ENCODE measurements at regions not wholly inside any gene's neighbourhood (a gene's known extent, or its start where the extent isn't known, plus 50 kb on each side); places are given as distances from the start of the nearest gene placed in this dataset.

GRCh38 chr16:86928523-86929011 lies 350.2 kb downstream of the FOXL1 start:
- DNase-seq (ENCODE audit: extremely low read depth in 1 of 11, low read depth in 9 of 11, low spot score in 4 of 11) = no peak

- DNase-seq (ENCODE audit: extremely low read depth in 1 of 11, low read depth in 9 of 11, low spot score in 4 of 11) = no peak
These were observed 350.9 kb downstream of the FOXL1 start for GRCh38 chr16:86929057-86929871.

- DNase-seq (ENCODE audit: extremely low read depth in 1 of 11, low read depth in 9 of 11, low spot score in 4 of 11) = no peak
These were observed 351.7 kb downstream of the FOXL1 start for GRCh38 chr16:86930001-86930400.

- DNase-seq (ENCODE audit: extremely low read depth in 1 of 11, low read depth in 9 of 11, low spot score in 4 of 11) = no peak
These were observed 352.5 kb downstream of the FOXL1 start for GRCh38 chr16:86930663-86931373.

- DNase-seq (ENCODE audit: extremely low read depth in 1 of 11, low read depth in 9 of 11, low spot score in 4 of 11) = no peak
These were observed 353.1 kb downstream of the FOXL1 start for GRCh38 chr16:86931410-86931941.

- DNase-seq (ENCODE audit: extremely low read depth in 1 of 11, low read depth in 9 of 11, low spot score in 4 of 11) = no peak
These were observed 354.0 kb downstream of the FOXL1 start for GRCh38 chr16:86932130-86932982.

GRCh38 chr16:86934581-86935375 lies 356.4 kb downstream of the FOXL1 start:
- no peak for DNase-seq (ENCODE audit: extremely low read depth in 1 of 11, low read depth in 9 of 11, low spot score in 4 of 11)

GRCh38 chr16:86939609-86940008 lies 361.3 kb downstream of the FOXL1 start:
- DNase-seq (ENCODE audit: extremely low read depth in 1 of 11, low read depth in 9 of 11, low spot score in 4 of 11) = no peak

GRCh38 chr16:86941731-86942130 lies 363.4 kb downstream of the FOXL1 start:
- DNase-seq (ENCODE audit: extremely low read depth in 1 of 11, low read depth in 9 of 11, low spot score in 4 of 11) = no peak

GRCh38 chr16:86942151-86943051 lies 364.1 kb downstream of the FOXL1 start:
- DNase-seq (ENCODE audit: extremely low read depth in 1 of 11, low read depth in 9 of 11, low spot score in 4 of 11) = no peak

GRCh38 chr16:86945166-86945900 lies 367.0 kb downstream of the FOXL1 start:
- no peak for DNase-seq (ENCODE audit: extremely low read depth in 1 of 11, low read depth in 9 of 11, low spot score in 4 of 11)

GRCh38 chr16:86946396-86946795 lies 368.0 kb downstream of the FOXL1 start:
- no peak for DNase-seq (ENCODE audit: extremely low read depth in 1 of 11, low read depth in 9 of 11, low spot score in 4 of 11)

GRCh38 chr16:86946981-86947380 lies 368.6 kb downstream of the FOXL1 start:
- DNase-seq (ENCODE audit: extremely low read depth in 1 of 11, low read depth in 9 of 11, low spot score in 4 of 11) = no peak

GRCh38 chr16:86948046-86948445 lies 369.1 kb downstream of the C16orf95 start:
- no peak for DNase-seq (ENCODE audit: extremely low read depth in 1 of 11, low read depth in 9 of 11, low spot score in 4 of 11)

GRCh38 chr16:86949116-86949515 lies 368.1 kb downstream of the C16orf95 start:
- DNase-seq (ENCODE audit: extremely low read depth in 1 of 11, low read depth in 9 of 11, low spot score in 4 of 11) = no peak

- no peak for DNase-seq (ENCODE audit: extremely low read depth in 1 of 11, low read depth in 9 of 11, low spot score in 4 of 11)
These were observed 367.6 kb downstream of the C16orf95 start for GRCh38 chr16:86949630-86950029.
